Esophagus mucosa (tissue), 1 donor: ENCODE measurements at regions not wholly inside any gene's neighbourhood (a gene's known extent, or its start where the extent isn't known, plus 50 kb on each side); places are given as distances from the start of the nearest gene placed in this dataset.

Source experiments
- ATAC-seq: fragments of 200-7000 bp; cut with Tn5 transposase; one replicate; pipeline ENCODE4 v1.9.1; 2020
- donor health status: DM: yes; HTN: yes; CAD: no.

GRCh38 chr10:44477046-44477425 lies 92.1 kb upstream of the CXCL12 start:
- ATAC-seq: no peak

GRCh38 chr10:44478040-44478439 lies 93.1 kb upstream of the CXCL12 start:
- ATAC-seq: no peak

GRCh38 chr10:44478876-44479705 lies 94.2 kb upstream of the CXCL12 start:
- no peak for ATAC-seq

GRCh38 chr10:44492678-44493077 lies 107.8 kb upstream of the CXCL12 start:
- no peak for ATAC-seq

- no peak for ATAC-seq
Measured at GRCh38 chr10:44498222-44498621, 113.3 kb upstream of the CXCL12 start.

GRCh38 chr10:44500451-44500850 lies 115.6 kb upstream of the CXCL12 start:
- ATAC-seq: no peak

GRCh38 chr10:44506386-44506785 lies 121.5 kb upstream of the CXCL12 start:
- ATAC-seq: no peak

- no peak for ATAC-seq
Measured at GRCh38 chr10:44510379-44511115, 125.7 kb upstream of the CXCL12 start.

GRCh38 chr10:44511166-44511565 lies 126.3 kb upstream of the CXCL12 start:
- no peak for ATAC-seq

- ATAC-seq: no peak
Measured at GRCh38 chr10:44511601-44512000, 126.7 kb upstream of the CXCL12 start.

- ATAC-seq: no peak
Measured at GRCh38 chr10:44512431-44513022, 127.6 kb upstream of the CXCL12 start.

GRCh38 chr10:44513591-44513990 lies 128.7 kb upstream of the CXCL12 start:
- no peak for ATAC-seq

- no peak for ATAC-seq
Measured at GRCh38 chr10:44516891-44517290, 132.0 kb upstream of the CXCL12 start.

- no peak for ATAC-seq
Measured at GRCh38 chr10:44517635-44518034, 132.7 kb upstream of the CXCL12 start.

GRCh38 chr10:44519361-44519760 lies 134.5 kb upstream of the CXCL12 start:
- no peak for ATAC-seq

GRCh38 chr10:44520651-44521050 lies 135.8 kb upstream of the CXCL12 start:
- ATAC-seq: no peak

GRCh38 chr10:44539178-44539577 lies 154.3 kb upstream of the CXCL12 start:
- no peak for ATAC-seq

GRCh38 chr10:44552726-44553125 lies 167.8 kb upstream of the CXCL12 start:
- ATAC-seq: no peak

GRCh38 chr10:44557596-44558191 lies 172.8 kb upstream of the CXCL12 start:
- no peak for ATAC-seq

- no peak for ATAC-seq
Measured at GRCh38 chr10:44558521-44558920, 173.6 kb upstream of the CXCL12 start.

- no peak for ATAC-seq
Measured at GRCh38 chr10:44564361-44564760, 179.5 kb upstream of the CXCL12 start.

- no peak for ATAC-seq
Measured at GRCh38 chr10:44564790-44565189, 179.9 kb upstream of the CXCL12 start.

- no peak for ATAC-seq
Measured at GRCh38 chr10:44566786-44567185, 181.9 kb upstream of the CXCL12 start.
